Panc1 (cell line): ENCODE measurements at regions not wholly inside any gene's neighbourhood (a gene's known extent, or its start where the extent isn't known, plus 50 kb on each side); places are given as distances from the start of the nearest gene placed in this dataset.

Experiments used
- CTCF ChIP-seq: fragments of 450-650 bp; IDR thresholded peaks from 2 replicates; pipeline ENCODE4 v1.5.1; 2017; ENCODE audit warnings: mild to moderate bottlenecking
- POLR2AphosphoS5 ChIP-seq: IDR thresholded peaks from 2 replicates; pipeline ENCODE4 v1.6.1; 2012; ENCODE audit warnings: mild to moderate bottlenecking, low read depth, low read length, moderate library complexity
- REST ChIP-seq, 2 experiments: IDR thresholded peaks; 2 replicates each; pipeline ENCODE4 v1.6.1; 2011 to 2012; ENCODE audit warnings: low read depth in 2 of 2, control low read depth in 1 of 2, low read length in 1 of 2, mild to moderate bottlenecking in 1 of 2, moderate library complexity in 1 of 2; ENCODE audit not compliant: insufficient read depth in 1 of 2
- SIN3A ChIP-seq: IDR thresholded peaks from 2 replicates; pipeline ENCODE4 v1.6.1; 2012; ENCODE audit warnings: low read depth, mild to moderate bottlenecking, low read length, moderate library complexity, borderline replicate concordance; ENCODE audit not compliant: insufficient read depth

GRCh38 chr5:110832683-110833082, 93.9 kb downstream of the SLC25A46 start:
- TF ChIP-seq CTCF (no peak), SIN3A (no peak), REST (IDR thresholded peaks at IDR 0.05; ENCODE audit: insufficient read depth in 1 of 2, low read depth in 2 of 2, low read length in 1 of 2) (no peak), POLR2AphosphoS5 (no peak)
